ENCODE measurements at regions not wholly inside any gene's neighbourhood (a gene's known extent, or its start where the extent isn't known, plus 50 kb on each side); places are given as distances from the start of the nearest gene placed in this dataset.

GRCh38 chr13:36608474-36608873 is 65.3 kb upstream of the SERTM1 start:
- Mint-ChIP-seq H3K9me3 (ENCODE audit: unreplicated experiment) (no peaks in the 10 kb centered on the region), H3K27ac (ENCODE audit: unreplicated experiment) (no peak overlapping the region), H3K4me1 (ENCODE audit: unreplicated experiment) (no peaks in the 10 kb centered on the region), H3K4me3 (ENCODE audit: unreplicated experiment) (no peak overlapping the region), H3K27me3 (ENCODE audit: unreplicated experiment) (peaks cover 3% of the 10 kb centered on the region), H3K36me3 (ENCODE audit: low read depth, unreplicated experiment) (no peaks in the 10 kb centered on the region)
- no peak for TF ChIP-seq CTCF (IDR thresholded peaks at IDR 0.05; ENCODE audit: unreplicated experiment)
- DNase-seq (ENCODE audit: low spot score), result no peak

GRCh38 chr13:36612230-36612629 is 61.6 kb upstream of the SERTM1 start:
- TF ChIP-seq CTCF (IDR thresholded peaks at IDR 0.05; ENCODE audit: unreplicated experiment), result no peak
- DNase-seq (ENCODE audit: low spot score), result no peak
- no peaks in the 10 kb centered on the region for H3K36me3 Mint-ChIP-seq (ENCODE audit: low read depth, unreplicated experiment)
- no peak overlapping the region for H3K27ac Mint-ChIP-seq (ENCODE audit: unreplicated experiment)
- no peaks in the 10 kb centered on the region for H3K4me1 Mint-ChIP-seq (ENCODE audit: unreplicated experiment)
- peaks cover 5% of the 10 kb centered on the region for H3K27me3 Mint-ChIP-seq (ENCODE audit: unreplicated experiment)
- H3K4me3 Mint-ChIP-seq (ENCODE audit: unreplicated experiment), result no peak overlapping the region
- no peaks in the 10 kb centered on the region for H3K9me3 Mint-ChIP-seq (ENCODE audit: unreplicated experiment)

GRCh38 chr13:36616706-36617105 is 57.1 kb upstream of the SERTM1 start:
- no peaks in the 10 kb centered on the region for H3K9me3 Mint-ChIP-seq (ENCODE audit: unreplicated experiment)
- peaks cover 2% of the 10 kb centered on the region for H3K27me3 Mint-ChIP-seq (ENCODE audit: unreplicated experiment)
- no peak for TF ChIP-seq CTCF (IDR thresholded peaks at IDR 0.05; ENCODE audit: unreplicated experiment)
- H3K36me3 Mint-ChIP-seq (ENCODE audit: low read depth, unreplicated experiment), result no peaks in the 10 kb centered on the region
- H3K27ac Mint-ChIP-seq (ENCODE audit: unreplicated experiment), result no peak overlapping the region
- no peak for DNase-seq (ENCODE audit: low spot score)
- no peaks in the 10 kb centered on the region for H3K4me1 Mint-ChIP-seq (ENCODE audit: unreplicated experiment)
- no peak overlapping the region for H3K4me3 Mint-ChIP-seq (ENCODE audit: unreplicated experiment)

GRCh38 chr13:36619535-36619934 is 54.3 kb upstream of the SERTM1 start:
- Mint-ChIP-seq H3K4me3 (ENCODE audit: unreplicated experiment) (no peak overlapping the region), H3K4me1 (ENCODE audit: unreplicated experiment) (no peaks in the 10 kb centered on the region), H3K9me3 (ENCODE audit: unreplicated experiment) (no peaks in the 10 kb centered on the region), H3K36me3 (ENCODE audit: low read depth, unreplicated experiment) (no peaks in the 10 kb centered on the region), H3K27me3 (ENCODE audit: unreplicated experiment) (peaks cover 2% of the 10 kb centered on the region), H3K27ac (ENCODE audit: unreplicated experiment) (no peak overlapping the region)
- no peak for TF ChIP-seq CTCF (IDR thresholded peaks at IDR 0.05; ENCODE audit: unreplicated experiment)
- no peak for DNase-seq (ENCODE audit: low spot score)
